GM18907 (cell line): ENCODE measurements at regions not wholly inside any gene's neighbourhood (a gene's known extent, or its start where the extent isn't known, plus 50 kb on each side); places are given as distances from the start of the nearest gene placed in this dataset.
A peak's percentile ranks its signal among the peaks of the same experiment; 100 is the strongest.
"Not testable (repeated sequence)": the region's sequence is repeated elsewhere in the genome, so short reads cannot be mapped to it uniquely, and the experiment has no call there.

Source experiments
- ATAC-seq: cut with Tn5 transposase; IDR thresholded peaks from one replicate; pipeline ENCODE4 v1.9.1; 2021; ENCODE audit warnings: mild to moderate bottlenecking, moderate library complexity; ENCODE audit not compliant: unreplicated experiment

DNA sequence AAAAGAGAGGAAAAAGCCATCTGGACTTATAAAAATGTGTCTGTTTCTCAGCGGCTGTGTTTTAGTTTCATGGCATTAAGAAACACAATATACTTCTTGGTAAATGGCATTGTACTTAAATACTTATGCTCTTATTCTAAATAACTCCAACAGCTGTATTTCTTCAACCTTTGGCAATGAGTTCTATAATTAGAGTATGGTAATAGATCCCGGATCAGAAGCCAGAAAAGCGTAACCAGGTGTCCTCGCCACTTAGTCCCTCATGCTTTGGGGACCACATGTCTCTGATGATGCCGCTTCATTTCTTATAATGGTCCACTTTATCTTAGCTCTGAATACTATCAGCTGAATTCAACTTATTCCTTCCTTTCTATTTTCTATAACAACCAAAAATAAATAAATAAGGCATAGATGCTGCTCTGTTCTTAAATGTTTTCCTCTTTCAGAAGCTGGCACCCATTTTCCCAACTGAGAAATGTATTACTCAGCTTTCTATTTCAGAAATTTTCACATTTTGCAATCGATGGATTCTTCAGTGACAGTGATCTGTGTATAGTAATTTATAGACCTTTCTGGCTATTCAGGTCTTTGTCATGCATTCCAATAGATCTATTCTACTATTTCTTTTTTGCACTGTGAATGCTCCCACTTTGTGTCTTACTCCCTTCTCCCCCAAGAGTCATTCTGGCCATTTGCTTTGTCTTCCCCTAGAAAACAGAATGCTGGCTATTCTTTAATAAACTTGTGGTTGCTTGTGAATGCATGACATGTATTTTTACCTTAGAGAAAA is 87.6 kb upstream of the KBTBD8 start:
- no peak for ATAC-seq

DNA sequence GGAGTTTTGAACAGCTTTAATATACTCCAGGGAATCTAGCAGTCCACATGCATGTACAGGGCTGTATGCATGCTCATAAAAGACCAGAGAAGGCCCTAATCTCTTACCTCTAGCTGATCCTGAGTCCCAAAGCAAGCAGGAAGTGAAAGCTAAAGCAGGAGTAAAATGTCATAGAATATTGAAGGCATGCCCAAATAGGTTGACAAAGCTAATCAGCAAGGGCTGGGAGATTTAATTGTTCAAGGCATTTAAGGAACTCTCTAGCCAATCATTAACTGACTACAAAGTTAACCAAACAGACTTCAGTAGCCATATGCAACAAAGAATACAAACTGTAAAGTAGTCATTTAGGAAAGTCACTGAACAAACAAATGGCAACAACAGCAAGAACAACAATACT is 85.8 kb upstream of the KBTBD8 start:
- no peak for ATAC-seq

DNA sequence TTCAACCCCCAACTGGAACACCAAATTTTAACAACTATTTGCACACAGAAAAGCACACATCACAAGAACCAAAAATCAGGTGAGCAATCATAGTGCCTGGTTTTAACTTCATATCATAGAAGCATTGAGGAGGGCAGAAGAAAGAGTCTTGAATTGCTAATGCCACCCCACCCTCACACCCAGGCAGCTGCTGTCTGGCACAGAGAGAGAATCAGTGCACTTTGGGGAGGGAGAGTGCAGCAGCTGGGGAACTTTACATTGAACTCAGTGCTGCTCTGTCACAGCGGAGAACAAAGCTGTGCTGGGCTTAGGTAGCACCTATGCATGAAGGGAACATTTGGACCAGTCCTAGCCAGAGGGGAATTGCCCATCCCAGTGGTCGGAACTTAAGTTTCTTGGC is 76.0 kb upstream of the KBTBD8 start:
- ATAC-seq = no peak

DNA sequence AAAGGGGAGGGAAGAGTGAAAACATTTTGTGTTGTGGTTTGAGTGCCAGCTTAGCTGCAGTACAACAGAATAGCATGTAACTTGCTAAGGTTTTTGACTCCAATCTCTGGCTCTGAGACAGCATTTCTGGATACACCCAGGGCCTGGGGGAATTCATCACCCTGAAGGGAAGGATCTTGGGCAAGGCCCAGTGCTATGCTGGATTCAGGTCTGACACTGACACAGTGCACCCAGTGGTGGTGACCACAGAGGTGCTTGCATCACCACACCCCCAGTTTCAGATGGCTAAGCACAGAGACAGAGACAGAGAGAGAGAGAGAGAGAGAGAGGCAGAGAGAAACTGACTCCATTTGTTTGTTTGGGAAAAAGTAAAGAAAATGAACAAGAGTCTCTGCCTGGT is 74.1 kb upstream of the KBTBD8 start:
- ATAC-seq = no peak

DNA sequence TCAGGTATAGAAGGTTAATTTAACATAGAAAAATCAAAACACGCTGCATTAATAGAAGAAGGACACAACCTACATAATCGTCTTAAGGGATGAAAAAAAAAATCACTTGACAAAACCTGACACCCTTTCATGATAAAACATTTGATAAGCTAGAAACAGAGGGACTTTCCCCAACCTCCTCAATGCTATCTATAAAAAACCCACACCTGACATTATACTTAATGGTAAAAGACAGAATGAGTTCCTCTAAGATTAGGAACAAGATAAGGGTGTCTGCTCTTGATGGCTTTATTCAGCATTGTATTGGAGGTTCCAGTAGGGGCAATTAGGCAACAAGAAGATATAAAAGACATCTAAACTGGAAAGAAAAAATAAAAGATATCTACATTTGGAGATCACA is 69.9 kb upstream of the KBTBD8 start:
- ATAC-seq = no peak

DNA sequence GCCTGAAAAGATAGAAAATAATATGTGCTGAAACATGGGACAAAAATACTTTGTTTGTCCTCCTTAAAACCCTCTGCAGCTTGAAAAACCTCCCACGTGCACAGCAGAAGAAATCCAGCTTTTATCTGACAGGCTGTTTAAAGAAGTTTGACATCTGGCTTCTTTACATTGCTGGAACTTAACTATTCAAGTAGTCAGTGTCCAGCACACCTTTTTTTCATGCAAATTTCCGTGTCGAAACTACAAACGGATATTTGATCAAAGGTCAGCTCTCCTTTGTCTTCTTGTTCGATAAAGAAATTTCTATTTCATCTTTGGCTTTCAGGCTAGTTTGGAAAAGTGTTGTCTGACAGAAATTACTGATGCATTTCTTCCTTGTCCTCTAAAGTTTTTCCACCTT is 66.8 kb upstream of the KBTBD8 start:
- ATAC-seq = no peak

DNA sequence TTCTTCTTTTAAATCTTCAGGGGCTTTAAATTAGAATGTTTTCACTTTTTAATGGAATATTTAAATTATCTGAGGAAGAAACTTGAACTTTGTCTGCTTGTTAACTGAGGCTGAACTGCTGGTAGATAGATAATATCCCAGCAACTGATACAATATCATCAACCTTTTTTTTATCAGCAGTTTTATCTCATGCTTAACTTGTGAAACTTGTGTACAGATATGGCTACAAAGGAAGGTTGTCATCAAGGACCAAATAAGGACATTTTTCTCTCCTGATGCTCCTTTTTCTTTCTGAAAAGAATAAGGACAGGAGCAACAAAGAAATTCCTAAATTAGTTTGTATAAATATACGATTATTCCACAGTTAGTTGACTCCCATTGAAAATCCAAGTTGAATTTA is 66.4 kb upstream of the KBTBD8 start:
- no peak for ATAC-seq

DNA sequence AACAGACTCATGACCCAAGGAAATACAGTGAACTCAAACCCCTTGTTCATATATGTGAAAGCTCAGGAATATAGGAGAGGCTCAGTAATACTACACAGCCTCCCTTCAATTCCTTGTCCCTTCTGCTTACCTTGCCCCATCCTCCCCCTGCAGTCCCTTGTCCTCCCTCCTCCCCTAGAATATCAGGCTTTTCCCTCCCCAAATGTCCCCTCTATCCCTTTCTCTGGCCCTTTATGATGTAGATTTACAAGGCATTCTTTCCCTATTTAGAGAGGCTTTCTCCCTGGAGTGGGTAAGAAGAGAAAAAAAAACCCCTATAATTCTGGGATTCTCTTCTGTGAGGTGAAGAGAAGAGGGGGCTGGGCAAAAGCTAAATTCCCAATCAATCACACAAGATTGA is 64.9 kb upstream of the KBTBD8 start:
- ATAC-seq = no peak

DNA sequence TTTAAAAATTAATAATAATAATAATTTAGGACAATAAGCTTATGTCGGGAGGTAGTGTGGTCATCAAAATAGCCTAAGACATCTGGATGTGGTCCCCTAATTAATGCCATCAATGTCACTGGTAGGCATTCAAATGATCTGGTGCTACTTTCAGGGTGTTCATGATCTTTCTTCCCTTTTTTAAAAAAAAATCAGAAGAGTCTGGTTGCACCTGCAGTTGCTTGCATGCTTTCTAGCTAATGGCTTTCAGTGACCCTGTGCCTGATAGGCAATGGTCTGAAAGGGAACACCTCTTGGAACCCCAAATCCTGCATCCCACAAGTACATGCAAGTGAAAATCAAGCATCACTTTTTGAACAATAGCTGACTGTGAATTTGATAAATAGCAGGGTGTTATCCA is 64.1 kb upstream of the KBTBD8 start:
- ATAC-seq = no peak

DNA sequence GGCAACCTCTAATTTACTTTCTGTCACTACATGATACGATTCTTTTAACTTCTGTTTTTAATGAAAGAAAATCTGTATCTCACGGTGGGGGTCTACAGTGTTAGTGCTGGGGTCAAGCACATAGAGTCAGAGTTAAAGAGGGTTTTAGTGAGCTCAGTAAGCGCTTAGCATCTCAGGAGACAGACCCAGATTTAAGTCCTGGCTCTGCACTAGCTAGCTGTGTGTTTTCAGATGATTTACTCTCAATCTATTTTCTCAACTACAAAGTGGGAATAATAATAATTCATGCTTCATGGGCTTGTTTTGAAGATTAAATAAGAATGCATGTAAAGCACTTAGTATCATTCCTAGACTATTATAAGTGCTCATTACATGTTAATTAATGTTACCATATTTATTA is 63.4 kb upstream of the KBTBD8 start:
- ATAC-seq = no peak

DNA sequence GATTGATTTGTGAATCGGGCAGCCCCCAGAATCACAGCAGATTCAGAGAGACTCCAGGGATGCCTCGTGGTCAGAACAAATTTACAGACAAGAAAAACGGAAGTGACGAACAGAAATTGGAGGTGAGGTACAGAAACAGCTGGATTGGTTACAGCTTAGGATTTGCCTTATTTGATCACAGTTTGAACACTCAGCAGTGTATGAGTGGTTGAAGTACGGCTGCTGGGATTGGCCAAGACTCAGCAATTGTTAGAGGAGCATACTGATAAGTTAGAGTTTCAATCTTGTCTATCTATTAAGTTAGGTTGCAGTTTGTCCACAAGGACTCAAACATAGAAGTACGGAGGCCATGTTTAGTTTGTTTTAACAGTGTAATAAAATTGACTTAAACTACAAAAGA is 61.1 kb upstream of the KBTBD8 start:
- ATAC-seq = not testable (repeated sequence)

DNA sequence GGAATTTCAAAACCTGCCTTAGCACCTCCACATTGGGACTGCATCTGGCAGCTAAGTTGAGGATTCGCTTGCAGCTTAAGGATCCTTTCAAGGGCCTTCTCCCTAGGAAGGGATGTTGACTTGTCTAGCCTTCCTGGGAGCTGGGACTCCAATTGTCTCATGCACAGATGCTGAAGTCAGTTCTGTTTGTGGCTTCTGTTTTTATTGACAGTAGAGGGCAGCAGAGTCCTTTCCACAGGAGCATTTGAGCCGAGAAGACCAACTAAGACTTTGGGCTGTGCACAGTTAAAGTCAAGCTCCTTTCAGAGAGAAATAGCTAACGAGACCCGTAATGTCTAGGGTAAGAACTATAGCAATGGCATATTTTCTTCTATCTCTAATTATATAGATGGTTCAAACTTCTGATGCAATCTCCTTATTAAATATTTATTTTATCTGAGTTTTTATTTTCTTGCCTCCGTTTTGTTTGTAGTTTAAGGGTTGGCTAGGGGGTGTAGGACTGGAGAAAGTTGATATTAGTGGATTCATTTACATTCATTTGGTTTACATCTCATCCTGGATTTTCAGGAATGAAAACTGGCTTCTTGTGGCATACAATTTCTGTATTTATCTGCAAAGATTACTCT is 59.7 kb upstream of the KBTBD8 start:
- peak; percentile 84 for ATAC-seq

DNA sequence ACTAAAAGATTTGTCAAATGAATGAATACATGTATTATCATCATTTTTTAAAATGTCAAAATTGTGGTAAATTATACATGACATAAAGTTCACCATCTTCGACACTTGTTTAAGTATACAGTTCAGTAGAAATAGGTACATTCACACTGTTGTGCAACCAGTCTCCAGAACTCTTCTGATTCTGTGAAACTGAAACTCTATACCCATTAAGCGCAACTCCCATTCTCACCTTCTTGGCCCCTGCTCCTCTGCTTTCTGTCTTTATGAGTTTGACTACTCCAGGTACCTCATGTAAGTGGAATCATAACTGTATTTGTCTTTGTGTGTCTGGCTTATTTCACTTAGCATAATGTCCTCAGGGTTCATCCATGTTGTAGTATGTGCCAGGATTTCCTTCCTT is 50.1 kb upstream of the KBTBD8 start:
- no peak for ATAC-seq
